Osteoblast (primary cell): ENCODE measurements at regions not wholly inside any gene's neighbourhood (a gene's known extent, or its start where the extent isn't known, plus 50 kb on each side); places are given as distances from the start of the nearest gene placed in this dataset.
A peak's percentile ranks its signal among the peaks of the same experiment; 100 is the strongest.
"Not testable (repeated sequence)": the region's sequence is repeated elsewhere in the genome, so short reads cannot be mapped to it uniquely, and the experiment has no call there.

Source experiments
- DNase-seq: peaks from one replicate; pipeline ENCODE4 v3.0.0; 2011; ENCODE audit warnings: low spot score, mixed read lengths; ENCODE audit not compliant: insufficient read length; ENCODE audit errors: missing footprints
- H2AFZ ChIP-seq: 2 replicates; pipeline ENCODE4 v1.6.0; 2011; ENCODE audit warnings: mild to moderate bottlenecking, low read length
- H3K27ac ChIP-seq: 2 replicates; pipeline ENCODE4 v1.5.1; 2011; ENCODE audit warnings: mild to moderate bottlenecking, low read depth, low read length, moderate library complexity
- H3K27me3 ChIP-seq: 2 replicates; pipeline ENCODE4 v1.6.0; 2012; ENCODE audit warnings: mild to moderate bottlenecking, control low read depth, inconsistent platforms, low read length, moderate library complexity; ENCODE audit not compliant: insufficient read depth
- H3K36me3 ChIP-seq: 2 replicates; pipeline ENCODE4 v1.5.1; 2011; ENCODE audit warnings: mild to moderate bottlenecking, low read length, control low read depth, moderate library complexity; ENCODE audit not compliant: insufficient read depth
- H3K4me1 ChIP-seq: 2 replicates; pipeline ENCODE4 v1.5.1; 2011; ENCODE audit warnings: mild to moderate bottlenecking, low read length, control low read depth, moderate library complexity; ENCODE audit not compliant: insufficient read depth
- H3K4me2 ChIP-seq: 2 replicates; pipeline ENCODE4 v1.6.0; 2011; ENCODE audit warnings: mild to moderate bottlenecking, low read length; ENCODE audit not compliant: insufficient read depth
- H3K4me3 ChIP-seq: fragments of 200-600 bp; sonication (generic); 3 replicates; pipeline ENCODE4 v1.5.1; 2012; ENCODE audit warnings: mild to moderate bottlenecking, low read length, inconsistent platforms; ENCODE audit not compliant: insufficient read depth
- H3K79me2 ChIP-seq: 2 replicates; pipeline ENCODE4 v1.6.0; 2012; ENCODE audit warnings: mild to moderate bottlenecking, low read length, control low read depth, inconsistent platforms; ENCODE audit not compliant: insufficient read depth
- H3K9me3 ChIP-seq: 2 replicates; pipeline ENCODE4 v1.5.1; 2011; ENCODE audit warnings: low read depth, low read length, control low read depth
- H4K20me1 ChIP-seq: 2 replicates; pipeline ENCODE4 v1.6.0; 2012; ENCODE audit warnings: mild to moderate bottlenecking, low read length, control low read depth; ENCODE audit not compliant: insufficient read depth
- TF ChIP-seq, protein P1 (sequence below): IDR thresholded peaks from 2 replicates; pipeline ENCODE4 v1.5.1; 2011; ENCODE audit warnings: mild to moderate bottlenecking, low read depth, low read length, moderate library complexity; ENCODE audit errors: extremely low read depth

DNA sequence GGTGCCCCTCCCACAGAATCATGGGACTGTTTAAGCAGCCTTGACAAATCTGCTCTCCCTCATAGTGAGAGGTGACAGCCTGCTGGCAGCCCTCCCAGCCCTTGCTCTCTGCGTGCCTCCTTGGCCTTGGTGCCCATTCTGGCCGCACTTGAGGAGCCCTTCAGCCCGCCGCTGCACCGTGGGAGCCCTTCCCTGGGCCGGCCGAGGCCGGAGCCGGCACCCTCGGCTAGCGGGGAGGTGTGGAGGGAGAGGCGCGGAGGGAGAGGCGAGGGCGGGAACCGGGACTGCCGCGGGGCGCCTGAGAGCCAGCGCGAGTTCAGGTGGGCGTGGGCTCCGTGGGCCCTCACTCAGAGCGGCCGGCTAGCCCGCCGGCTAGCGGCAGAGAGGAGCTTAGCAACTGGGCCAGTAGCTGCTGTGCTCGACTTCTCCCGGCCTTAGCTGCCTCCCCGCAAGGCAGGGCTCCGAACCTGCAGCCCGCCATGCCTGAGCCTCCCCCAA, 125.9 kb upstream of the MYO10 start:
- Histone ChIP-seq H3K9me3 (no peaks in the 10 kb centered on the region), H3K36me3 (no peaks in the 10 kb centered on the region), H3K4me2 (no peak overlapping the region), H3K4me3 (no peak overlapping the region), H2AFZ (no peak overlapping the region), H3K27ac (no peak overlapping the region), H3K4me1 (peaks cover 4% of the 10 kb centered on the region), H3K79me2 (no peaks in the 10 kb centered on the region), H3K27me3 (no peaks in the 10 kb centered on the region), H4K20me1 (no peaks in the 10 kb centered on the region)
- no peak for DNase-seq
- TF ChIP-seq, protein P1, sequence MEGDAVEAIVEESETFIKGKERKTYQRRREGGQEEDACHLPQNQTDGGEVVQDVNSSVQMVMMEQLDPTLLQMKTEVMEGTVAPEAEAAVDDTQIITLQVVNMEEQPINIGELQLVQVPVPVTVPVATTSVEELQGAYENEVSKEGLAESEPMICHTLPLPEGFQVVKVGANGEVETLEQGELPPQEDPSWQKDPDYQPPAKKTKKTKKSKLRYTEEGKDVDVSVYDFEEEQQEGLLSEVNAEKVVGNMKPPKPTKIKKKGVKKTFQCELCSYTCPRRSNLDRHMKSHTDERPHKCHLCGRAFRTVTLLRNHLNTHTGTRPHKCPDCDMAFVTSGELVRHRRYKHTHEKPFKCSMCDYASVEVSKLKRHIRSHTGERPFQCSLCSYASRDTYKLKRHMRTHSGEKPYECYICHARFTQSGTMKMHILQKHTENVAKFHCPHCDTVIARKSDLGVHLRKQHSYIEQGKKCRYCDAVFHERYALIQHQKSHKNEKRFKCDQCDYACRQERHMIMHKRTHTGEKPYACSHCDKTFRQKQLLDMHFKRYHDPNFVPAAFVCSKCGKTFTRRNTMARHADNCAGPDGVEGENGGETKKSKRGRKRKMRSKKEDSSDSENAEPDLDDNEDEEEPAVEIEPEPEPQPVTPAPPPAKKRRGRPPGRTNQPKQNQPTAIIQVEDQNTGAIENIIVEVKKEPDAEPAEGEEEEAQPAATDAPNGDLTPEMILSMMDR: no peak

DNA sequence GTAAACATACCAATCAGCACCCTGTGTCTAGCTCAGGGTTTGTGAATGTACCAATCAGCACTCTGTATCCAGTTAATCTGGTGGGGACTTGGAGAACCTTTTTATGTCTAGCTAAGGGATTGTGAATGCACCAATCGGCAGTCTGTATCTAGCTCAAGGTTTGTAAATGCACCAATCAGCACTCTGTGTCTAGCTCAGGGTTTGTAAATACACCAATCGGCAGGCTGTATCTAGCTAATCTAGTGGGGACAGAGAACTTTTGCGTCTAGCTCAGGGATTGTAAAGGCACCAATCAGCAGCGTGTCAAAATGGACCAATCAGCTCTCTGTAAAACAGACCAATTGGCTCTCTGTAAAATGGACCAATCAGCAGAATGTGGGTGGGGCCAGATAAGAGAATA, 126.7 kb upstream of the MYO10 start:
- H2AFZ ChIP-seq, H3K27me3 ChIP-seq: not testable (repeated sequence)

DNA sequence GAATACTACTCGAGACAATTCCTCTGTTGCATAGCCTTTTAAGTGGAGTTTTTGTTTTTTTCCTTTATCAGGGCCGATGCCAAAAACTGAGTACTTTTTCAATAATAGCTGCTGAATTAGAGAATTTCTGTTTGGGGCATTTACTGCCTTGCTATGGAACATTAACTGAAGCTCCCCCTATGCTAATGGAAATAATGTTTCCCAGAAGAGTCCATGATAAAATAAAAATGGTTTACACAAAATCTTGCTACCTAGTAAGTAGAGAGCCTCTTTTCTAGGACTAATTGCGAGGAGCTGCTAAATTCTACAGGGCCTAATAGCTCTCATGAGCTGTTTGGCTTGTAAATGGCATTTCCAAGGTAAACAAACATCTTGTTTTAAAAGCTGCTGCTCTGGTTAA, 128.2 kb upstream of the MYO10 start:
- Histone ChIP-seq H3K4me2 (no peak overlapping the region), H3K4me3 (no peak overlapping the region), H3K36me3 (no peaks in the 10 kb centered on the region), H3K79me2 (no peaks in the 10 kb centered on the region), H3K9me3 (no peaks in the 10 kb centered on the region), H3K27me3 (no peaks in the 10 kb centered on the region), H3K27ac (no peak overlapping the region), H3K4me1 (no peaks in the 10 kb centered on the region), H4K20me1 (no peaks in the 10 kb centered on the region), H2AFZ (no peak overlapping the region)
- TF ChIP-seq, protein P1: no peak
- DNase-seq: no peak

More for the DNA sequence above, 126.7 kb upstream of the MYO10 start:
- not testable (repeated sequence) for H3K27ac ChIP-seq, H3K36me3 ChIP-seq, H3K79me2 ChIP-seq, H3K4me1 ChIP-seq, DNase-seq, H3K4me2 ChIP-seq, H3K4me3 ChIP-seq, H4K20me1 ChIP-seq, H3K9me3 ChIP-seq

DNA sequence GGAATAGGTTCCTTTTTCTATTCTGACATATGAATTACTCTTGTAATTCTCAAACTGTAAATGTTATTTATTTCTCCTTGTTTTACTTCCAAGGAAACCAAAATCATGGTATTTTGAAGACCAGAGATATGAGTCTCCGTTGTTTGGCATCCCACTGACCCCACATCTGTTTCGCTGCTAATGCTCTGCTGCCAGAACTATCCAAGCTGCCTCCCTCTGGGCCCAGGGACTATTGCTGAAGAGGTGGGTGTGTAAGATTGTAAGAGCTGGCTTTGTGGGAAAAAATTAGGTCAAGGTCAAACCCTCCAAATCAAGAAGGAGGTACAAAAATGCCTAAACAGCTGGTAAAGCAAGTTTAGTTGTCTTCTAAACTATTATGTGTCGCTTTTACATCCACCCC, 129.4 kb upstream of the MYO10 start:
- no peak overlapping the region for H3K4me3 ChIP-seq
- H3K4me1 ChIP-seq: no peaks in the 10 kb centered on the region
- no peaks in the 10 kb centered on the region for H3K27me3 ChIP-seq
- no peak overlapping the region for H3K27ac ChIP-seq
- no peak overlapping the region for H3K4me2 ChIP-seq
- TF ChIP-seq, protein P1: no peak
- DNase-seq: no peak
- H4K20me1 ChIP-seq: no peaks in the 10 kb centered on the region
- no peaks in the 10 kb centered on the region for H3K79me2 ChIP-seq
- no peaks in the 10 kb centered on the region for H3K36me3 ChIP-seq
- H3K9me3 ChIP-seq: no peaks in the 10 kb centered on the region
- H2AFZ ChIP-seq: peak overlapping the region; percentile 35

DNA sequence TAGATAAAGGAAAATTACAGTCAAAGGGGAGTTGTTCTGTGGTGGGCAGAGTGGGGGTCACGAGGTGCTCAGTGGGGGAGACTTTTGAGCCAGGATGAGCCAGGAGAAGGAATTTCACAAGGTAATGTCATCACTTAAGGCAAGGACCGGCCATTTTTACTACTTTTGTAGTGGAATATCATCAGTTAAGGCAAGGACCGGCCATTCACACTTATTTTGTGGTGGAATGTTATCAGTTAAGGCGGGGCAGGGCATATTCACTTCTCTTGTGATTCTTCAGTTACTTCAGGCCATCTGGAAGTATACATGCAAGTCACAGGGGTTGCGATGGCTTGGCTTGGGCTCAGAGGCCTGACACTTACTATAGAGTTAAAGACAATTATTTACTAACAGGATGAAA, 129.9 kb upstream of the MYO10 start:
- not testable (repeated sequence) for H2AFZ ChIP-seq, H3K4me3 ChIP-seq, H3K27me3 ChIP-seq, H3K27ac ChIP-seq, H3K4me1 ChIP-seq, H3K36me3 ChIP-seq, H4K20me1 ChIP-seq, H3K79me2 ChIP-seq, H3K4me2 ChIP-seq, H3K9me3 ChIP-seq, DNase-seq
